Gastroesophageal sphincter (tissue), 3 donors: ENCODE measurements at regions not wholly inside any gene's neighbourhood (a gene's known extent, or its start where the extent isn't known, plus 50 kb on each side); places are given as distances from the start of the nearest gene placed in this dataset.

Source experiments
- EP300 ChIP-seq: sonication (generic); formaldehyde crosslinking; IDR thresholded peaks from one replicate; pipeline ENCODE4 v1.6.1; 2017; ENCODE audit warnings: antibody characterized with exemption, mild to moderate bottlenecking
- POLR2A ChIP-seq, 2 donors: fragments of 450-650 bp; IDR thresholded peaks; one replicate each; pipeline ENCODE4 v1.6.1; 2017; ENCODE audit warnings: antibody characterized with exemption in 2 of 2, mild to moderate bottlenecking in 2 of 2, moderate library complexity in 1 of 2
- POLR2AphosphoS5 ChIP-seq: sonication (generic); formaldehyde crosslinking; IDR thresholded peaks from one replicate; pipeline ENCODE4 v1.6.1; 2017; ENCODE audit warnings: antibody characterized with exemption
- TF ChIP-seq, protein P1 (sequence below), 4 experiments: fragments of 200-600 bp in 2 of 4; fragments of 450-650 bp in 2 of 4; sonication (generic) in 1 of 4; IDR thresholded peaks; one replicate each; pipeline ENCODE4 v1.5.1; 2017 to 2019; ENCODE audit warnings: antibody characterized with exemption in 4 of 4, mild to moderate bottlenecking in 2 of 4, moderate library complexity in 2 of 4

DNA sequence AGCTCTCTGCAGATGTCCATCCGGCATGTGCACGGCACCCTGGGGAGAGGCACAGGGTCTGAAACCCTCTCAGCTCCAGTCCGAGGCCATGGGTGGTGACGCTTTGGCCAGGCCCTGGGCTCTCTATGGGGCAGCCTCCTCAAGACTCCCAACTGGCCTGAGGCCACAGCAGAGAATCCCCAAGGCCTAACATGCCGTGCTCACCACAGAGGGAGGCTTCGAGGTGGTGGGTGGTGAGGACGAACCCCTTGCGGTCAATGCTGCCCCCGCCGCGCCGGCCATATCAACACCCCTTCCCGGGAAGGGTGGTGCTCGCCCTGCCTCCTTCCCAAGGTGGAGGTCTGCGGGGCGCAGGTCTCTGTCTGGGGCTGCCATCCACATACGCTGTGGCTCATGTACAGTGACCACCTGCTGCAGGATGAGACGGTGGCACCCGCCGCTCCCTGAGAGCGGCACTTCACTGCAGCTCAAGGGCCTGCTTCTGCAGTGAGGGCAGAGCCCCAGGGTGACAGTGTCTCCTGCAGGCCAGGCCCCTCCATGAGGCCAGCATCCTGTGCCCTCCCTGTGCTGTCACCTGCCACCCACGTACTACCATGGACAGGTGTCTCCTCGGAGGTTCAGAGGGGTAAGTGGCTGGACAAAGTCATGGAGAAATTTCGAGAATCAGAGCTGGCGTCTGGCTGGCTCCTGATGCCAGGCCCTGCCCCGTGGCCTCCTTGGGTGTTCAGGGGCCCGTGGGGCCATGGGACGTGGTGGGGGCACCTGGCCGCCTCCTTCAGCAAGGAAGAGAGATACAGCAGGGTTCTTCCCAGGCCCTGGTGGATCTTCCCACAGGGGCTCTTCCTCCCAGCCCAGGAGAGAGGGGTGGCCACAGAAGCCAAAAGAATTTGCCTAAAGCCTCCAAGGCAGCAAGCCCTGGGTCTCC is 54.6 kb upstream of the ACSF3 start:
- no peak for TF ChIP-seq POLR2A (IDR thresholded peaks at IDR 0.05)
- TF ChIP-seq, protein P1, sequence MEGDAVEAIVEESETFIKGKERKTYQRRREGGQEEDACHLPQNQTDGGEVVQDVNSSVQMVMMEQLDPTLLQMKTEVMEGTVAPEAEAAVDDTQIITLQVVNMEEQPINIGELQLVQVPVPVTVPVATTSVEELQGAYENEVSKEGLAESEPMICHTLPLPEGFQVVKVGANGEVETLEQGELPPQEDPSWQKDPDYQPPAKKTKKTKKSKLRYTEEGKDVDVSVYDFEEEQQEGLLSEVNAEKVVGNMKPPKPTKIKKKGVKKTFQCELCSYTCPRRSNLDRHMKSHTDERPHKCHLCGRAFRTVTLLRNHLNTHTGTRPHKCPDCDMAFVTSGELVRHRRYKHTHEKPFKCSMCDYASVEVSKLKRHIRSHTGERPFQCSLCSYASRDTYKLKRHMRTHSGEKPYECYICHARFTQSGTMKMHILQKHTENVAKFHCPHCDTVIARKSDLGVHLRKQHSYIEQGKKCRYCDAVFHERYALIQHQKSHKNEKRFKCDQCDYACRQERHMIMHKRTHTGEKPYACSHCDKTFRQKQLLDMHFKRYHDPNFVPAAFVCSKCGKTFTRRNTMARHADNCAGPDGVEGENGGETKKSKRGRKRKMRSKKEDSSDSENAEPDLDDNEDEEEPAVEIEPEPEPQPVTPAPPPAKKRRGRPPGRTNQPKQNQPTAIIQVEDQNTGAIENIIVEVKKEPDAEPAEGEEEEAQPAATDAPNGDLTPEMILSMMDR (IDR thresholded peaks at IDR 0.05) = no peak
- TF ChIP-seq EP300 = no peak
- TF ChIP-seq POLR2AphosphoS5 = no peak
